ENCODE measurements at regions not wholly inside any gene's neighbourhood (a gene's known extent, or its start where the extent isn't known, plus 50 kb on each side); places are given as distances from the start of the nearest gene placed in this dataset.

GRCh38 chr2:188203776-188204175, 87.9 kb upstream of the GULP1 start:
- no peaks in the 10 kb centered on the region for H3K36me3 ChIP-seq (ENCODE audit: control insufficient read depth in 2 of 4, insufficient read depth in 4 of 4, low read length in 3 of 4)
- no peak overlapping the region for H4K5ac ChIP-seq (ENCODE audit: insufficient read length, low read depth, low read length)
- H3K4me3 ChIP-seq (ENCODE audit: extremely low read depth in 1 of 4, insufficient read depth in 2 of 4, low read depth in 3 of 4, low read length in 4 of 4), result no peak overlapping the region
- FAIRE-seq, result no peak
- H2BK15ac ChIP-seq (ENCODE audit: low read length), result no peak overlapping the region
- no peak overlapping the region for H3K23ac ChIP-seq (ENCODE audit: insufficient read length)
- no peak overlapping the region for H2BK5ac ChIP-seq (ENCODE audit: low read depth, low read length)
- H3K27ac ChIP-seq (ENCODE audit: low read depth, low read length), result no peak overlapping the region
- H4K8ac ChIP-seq (ENCODE audit: extremely low read depth, insufficient read depth, low read length), result no peak overlapping the region
- H2BK120ac ChIP-seq (replicated peaks; ENCODE audit: low read depth, low read length), result no peak overlapping the region
- no peaks in the 10 kb centered on the region for H3K9me3 ChIP-seq (ENCODE audit: insufficient read depth in 2 of 2, low read depth in 1 of 2, low read length in 1 of 2)
- no peaks in the 10 kb centered on the region for H3K79me1 ChIP-seq (ENCODE audit: low read depth, low read length)
- 86% methylated on average over 2 of the region's 2 CpGs; no CpG with 5 or more reads in 1 of the 2 experiments for WGBS, 2 experiments (ENCODE audit: extremely low coverage in 1 of 2, insufficient coverage in 1 of 2, insufficient read length in 1 of 2, insufficient replicate concordance in 2 of 2, low coverage in 1 of 2, low lambda C conversion rate in 2 of 2, missing lambda C conversion rate in 1 of 2)
- CTCF ChIA-PET (ENCODE audit: partially characterized antibody), result interaction anchor here (1.3 to 1.4 kb wide), 3 partner anchors 10 to 116 kb away, joined by 3 to 4 read pairs (median 4); no protein-coding TSS in a partner anchor
- no peaks in the 10 kb centered on the region for H3K27me3 ChIP-seq (replicated peaks in 1 of 4; ENCODE audit: control insufficient read depth in 3 of 4, extremely low read depth in 1 of 4, insufficient read depth in 3 of 4, low read length in 3 of 4)
- H4K91ac ChIP-seq (replicated peaks; ENCODE audit: insufficient read length, low read length), result no peak overlapping the region
- H3K14ac ChIP-seq (ENCODE audit: insufficient read length), result no peak overlapping the region
- H2AK5ac ChIP-seq (ENCODE audit: low read depth, low read length), result no peak overlapping the region
- H3K4me2 ChIP-seq (ENCODE audit: insufficient read depth in 1 of 2, low read depth in 2 of 2, low read length in 2 of 2), result no peak overlapping the region
- H2BK12ac ChIP-seq (ENCODE audit: low read depth, low read length), result no peak overlapping the region
- no peak overlapping the region for H2AFZ ChIP-seq (ENCODE audit: low read length)
- H3K56ac ChIP-seq (replicated peaks; ENCODE audit: insufficient read length, low read depth, low read length), result no peak overlapping the region
- no peak for DNase-seq (ENCODE audit: low read depth in 1 of 2, low spot score in 2 of 2)
- H3K4me1 ChIP-seq (replicated peaks in 1 of 4; ENCODE audit: control insufficient read depth in 3 of 4, insufficient read depth in 4 of 4, low read length in 3 of 4), result no peaks in the 10 kb centered on the region
- H2BK20ac ChIP-seq (ENCODE audit: low read length), result no peak overlapping the region
- no peaks in the 10 kb centered on the region for H4K20me1 ChIP-seq (replicated peaks in 1 of 2; ENCODE audit: control insufficient read depth in 1 of 2, insufficient read depth in 2 of 2, low read length in 2 of 2)
- POLR2A ChIA-PET (ENCODE audit: partially characterized antibody), result interaction anchor here (0.7 kb wide), 1 partner anchor 89 kb away, joined by 3 read pairs; no protein-coding TSS in a partner anchor
- no peak overlapping the region for H3K9ac ChIP-seq (replicated peaks in 1 of 4; ENCODE audit: extremely low read depth in 1 of 4, low read depth in 3 of 4, low read length in 3 of 4)
- no peaks in the 10 kb centered on the region for H3K79me2 ChIP-seq (ENCODE audit: control insufficient read depth in 1 of 2, insufficient read depth in 2 of 2, low read length in 2 of 2)
- H3K18ac ChIP-seq (ENCODE audit: extremely low read depth, low read length), result no peak overlapping the region
- H3K23me2 ChIP-seq (ENCODE audit: low read depth, low read length), result no peaks in the 10 kb centered on the region
- TF ChIP-seq EZH2 (IDR thresholded peaks at IDR 0.05; ENCODE audit: low read depth, low read length, severe bottlenecking) (no peak), CEBPB (IDR thresholded peaks at IDR 0.05; ENCODE audit: low read depth, low read length) (peak; percentile 32; the same call in 1 of the 2 replicates), SP4 (IDR thresholded peaks at IDR 0.05; ENCODE audit: low read length) (no peak)
- no peak overlapping the region for H3K4ac ChIP-seq (replicated peaks; ENCODE audit: insufficient read length, low read depth, low read length)

All from H1 (cell line).